Testis (tissue), 2 donors: ENCODE measurements at regions not wholly inside any gene's neighbourhood (a gene's known extent, or its start where the extent isn't known, plus 50 kb on each side); places are given as distances from the start of the nearest gene placed in this dataset.

Experiments used
- DNase-seq: peaks from one replicate; pipeline ENCODE4 v3.0.0-alpha.2; 2019
- H3K27ac ChIP-seq, 2 donors: fragments of 200-600 bp; sonication (generic); one replicate each; pipeline ENCODE4 v1.5.1; 2019
- H3K27me3 ChIP-seq: fragments of 200-600 bp; sonication (generic); one replicate; pipeline ENCODE4 v1.5.1; 2019
- H3K36me3 ChIP-seq: fragments of 200-600 bp; sonication (generic); one replicate; pipeline ENCODE4 v1.5.1; 2017; ENCODE audit warnings: low read depth; ENCODE audit errors: missing control alignments
- H3K4me1 ChIP-seq: fragments of 200-600 bp; sonication (generic); one replicate; pipeline ENCODE4 v1.5.1; 2019
- H3K4me3 ChIP-seq, 2 donors: fragments of 200-600 bp; sonication (generic); one replicate each; pipeline ENCODE4 v1.5.1; 2017 to 2019
- H3K9me3 ChIP-seq: fragments of 200-600 bp; sonication (generic); one replicate; pipeline ENCODE4 v1.5.1; 2017
- CTCF ChIP-seq, 3 experiments: fragments of 450-650 bp in 2 of 3; fragments of 200-600 bp in 1 of 3; sonication (generic) in 1 of 3; IDR thresholded peaks; one replicate each; pipeline ENCODE4 v1.5.1; 2016 to 2019; ENCODE audit warnings: antibody characterized with exemption in 3 of 3, mild to moderate bottlenecking in 2 of 3, moderate library complexity in 1 of 3
- POLR2A ChIP-seq: fragments of 450-650 bp; IDR thresholded peaks from one replicate; pipeline ENCODE4 v1.6.1; 2017; ENCODE audit warnings: antibody characterized with exemption, mild to moderate bottlenecking, moderate library complexity
- WGBS, 2 donors: methylation state at CpG; one replicate each; pipeline ENCODE4 v1.1.5; 2018; 5-methylcytosine and 5-hydroxymethylcytosine counted together
- intact Hi-C: fragments of 100-400 bp; cut with DNase I; formaldehyde crosslinking; loops from one replicate; pipeline ENCODE4 v1.15.1; 2023; ENCODE audit warnings: low total_unique reads

DNA sequence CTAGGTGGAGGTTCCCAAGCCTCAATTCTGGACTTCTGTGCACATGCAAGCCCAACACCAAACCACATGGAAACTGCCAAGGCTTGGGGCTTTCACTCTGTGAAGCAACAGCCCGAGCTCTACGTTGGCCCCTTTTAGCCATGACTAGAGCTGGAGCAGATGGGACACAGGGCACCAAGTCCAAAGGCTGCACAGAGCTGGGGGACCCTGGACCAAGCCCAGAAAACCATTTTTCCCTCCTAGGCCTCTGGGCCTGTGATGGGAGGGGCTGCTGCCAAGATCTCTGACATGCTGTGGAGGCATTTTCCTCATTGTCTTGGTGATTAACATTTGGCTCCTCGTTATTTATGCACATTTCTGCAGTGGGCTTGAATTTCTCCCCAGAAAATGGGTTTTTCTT is 258.7 kb upstream of the ACTRT1 start:
- no peak for TF ChIP-seq CTCF (IDR thresholded peaks at IDR 0.05)
- no peak for TF ChIP-seq POLR2A
- intact Hi-C loops: no loop called here
- DNase-seq: no peak
- Histone ChIP-seq H3K9me3 (no peaks in the 10 kb centered on the region), H3K4me1 (no peaks in the 10 kb centered on the region), H3K36me3 (no peaks in the 10 kb centered on the region), H3K27me3 (no peaks in the 10 kb centered on the region), H3K27ac (no peak overlapping the region), H3K4me3 (no peak overlapping the region)
- WGBS, 2 donors: 90 to 92% methylated on average over 3 of the region's 3 CpGs

GRCh38 chrX:128309311-128309710 is 257.1 kb upstream of the ACTRT1 start:
- Histone ChIP-seq H3K4me3 (no peak overlapping the region), H3K9me3 (no peaks in the 10 kb centered on the region), H3K36me3 (no peaks in the 10 kb centered on the region), H3K27me3 (no peaks in the 10 kb centered on the region), H3K27ac (no peak overlapping the region), H3K4me1 (no peaks in the 10 kb centered on the region)
- intact Hi-C loops: no loop called here
- WGBS, 2 donors: 88 to 92% methylated on average over 1 of the region's 1 CpG
- TF ChIP-seq CTCF (IDR thresholded peaks at IDR 0.05) (no peak), POLR2A (no peak)
- no peak for DNase-seq

DNA sequence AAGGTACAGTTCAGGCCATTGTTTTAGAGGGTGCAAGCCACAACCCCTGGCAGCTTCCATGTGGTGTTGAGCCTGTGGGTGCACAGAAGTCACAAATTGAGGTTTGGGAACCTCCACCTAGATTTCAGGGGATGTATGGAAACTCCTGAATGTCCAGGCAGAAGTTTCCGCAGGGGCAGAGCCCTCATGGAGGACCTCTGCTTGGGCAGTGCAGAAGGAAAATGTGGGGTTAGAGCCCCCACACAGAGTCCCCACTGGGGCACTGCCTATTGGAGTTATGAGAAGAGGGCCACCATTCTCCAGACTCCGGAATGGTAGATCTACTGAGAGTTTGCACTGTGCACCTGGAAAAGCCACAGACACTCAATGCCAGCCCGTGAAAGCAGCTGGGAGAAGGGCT is 242.0 kb upstream of the ACTRT1 start:
- 87% methylated on average over 3 of the region's 3 CpGs; no CpG with 5 or more reads in 1 of the 2 donors for WGBS, 2 donors
- TF ChIP-seq POLR2A (no peak), CTCF (IDR thresholded peaks at IDR 0.05) (no peak)

DNA sequence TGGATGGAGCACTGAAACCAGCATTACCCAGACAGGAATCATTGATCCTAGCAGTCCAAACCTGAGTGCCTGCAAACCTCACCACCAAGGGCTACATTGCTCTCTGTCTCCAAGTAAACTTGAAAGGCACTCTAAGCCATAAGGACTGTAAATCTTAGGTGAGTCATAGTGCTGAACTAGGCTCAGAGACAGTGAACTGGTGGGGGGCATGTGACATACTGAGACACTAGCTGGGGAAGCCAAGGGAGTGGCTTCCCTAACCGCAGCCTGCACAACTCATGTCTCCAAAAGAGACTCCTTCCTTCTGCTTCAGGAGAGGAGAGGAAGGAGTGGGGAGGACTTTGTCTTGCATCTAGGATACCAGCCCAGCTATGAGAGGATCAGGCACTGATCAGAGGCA is 235.5 kb upstream of the ACTRT1 start:
- TF ChIP-seq CTCF (IDR thresholded peaks at IDR 0.05) (no peak), POLR2A (no peak)
- H3K27ac ChIP-seq: no peak overlapping the region
- H3K4me1 ChIP-seq: no peaks in the 10 kb centered on the region
- H3K4me3 ChIP-seq: no peak overlapping the region
- DNase-seq: no peak
- no peaks in the 10 kb centered on the region for H3K36me3 ChIP-seq
- no peaks in the 10 kb centered on the region for H3K27me3 ChIP-seq
- 89% methylated on average over 1 of the region's 1 CpG; no CpG with 5 or more reads in 1 of the 2 donors for WGBS, 2 donors
- no peaks in the 10 kb centered on the region for H3K9me3 ChIP-seq
- intact Hi-C loops: no loop called here

More for the DNA sequence above, 242.0 kb upstream of the ACTRT1 start:
- H3K9me3 ChIP-seq: no peaks in the 10 kb centered on the region
- no peaks in the 10 kb centered on the region for H3K4me1 ChIP-seq
- intact Hi-C loops: no loop called here
- H3K27ac ChIP-seq: no peak overlapping the region
- H3K27me3 ChIP-seq: no peaks in the 10 kb centered on the region
- no peak overlapping the region for H3K4me3 ChIP-seq
- no peak for DNase-seq
- H3K36me3 ChIP-seq: no peaks in the 10 kb centered on the region

GRCh38 chrX:128250621-128251020 is 198.4 kb upstream of the ACTRT1 start:
- intact Hi-C loops: no loop called here
- TF ChIP-seq CTCF (IDR thresholded peaks at IDR 0.05): no peak
- no peak for TF ChIP-seq POLR2A
- H3K27ac ChIP-seq: no peak overlapping the region
- no peak overlapping the region for H3K4me3 ChIP-seq
- no peaks in the 10 kb centered on the region for H3K9me3 ChIP-seq
- DNase-seq: no peak
- H3K4me1 ChIP-seq: no peaks in the 10 kb centered on the region
- no peaks in the 10 kb centered on the region for H3K36me3 ChIP-seq
- H3K27me3 ChIP-seq: no peaks in the 10 kb centered on the region
